Hepatocyte (in vitro differentiated cells): ENCODE measurements at regions not wholly inside any gene's neighbourhood (a gene's known extent, or its start where the extent isn't known, plus 50 kb on each side); places are given as distances from the start of the nearest gene placed in this dataset.

Experiments
- DNase-seq: peaks from one replicate; pipeline ENCODE4 v3.0.0-alpha.2; 2016; ENCODE audit warnings: low spot score
- H2AFZ ChIP-seq: fragments of 200-600 bp; sonication (generic); 2 replicates; pipeline ENCODE4 v1.6.0; 2016; ENCODE audit warnings: antibody characterized with exemption, mild to moderate bottlenecking
- H3K27ac ChIP-seq: fragments of 200-600 bp; sonication (generic); 2 replicates; pipeline ENCODE4 v1.5.1; 2016; ENCODE audit warnings: mild to moderate bottlenecking
- H3K27me3 ChIP-seq: fragments of 200-600 bp; sonication (generic); 2 replicates; pipeline ENCODE4 v1.6.1; 2016
- H3K36me3 ChIP-seq: fragments of 200-600 bp; sonication (generic); replicated peaks from 2 replicates; pipeline ENCODE4 v1.5.1; 2016; ENCODE audit warnings: low read depth; ENCODE audit not compliant: insufficient read depth
- H3K4me1 ChIP-seq: fragments of 200-600 bp; sonication (generic); 2 replicates; pipeline ENCODE4 v1.5.1; 2016; ENCODE audit warnings: mild to moderate bottlenecking, moderate library complexity; ENCODE audit not compliant: insufficient read depth
- H3K4me2 ChIP-seq: fragments of 200-600 bp; sonication (generic); 2 replicates; pipeline ENCODE4 v1.6.0; 2016
- H3K4me3 ChIP-seq: fragments of 200-600 bp; sonication (generic); 2 replicates; pipeline ENCODE4 v1.5.1; 2016; ENCODE audit warnings: mild to moderate bottlenecking
- H3K79me2 ChIP-seq: fragments of 200-600 bp; sonication (generic); 2 replicates; pipeline ENCODE4 v1.6.0; 2017; ENCODE audit warnings: mild to moderate bottlenecking
- H3K9me2 ChIP-seq: fragments of 200-600 bp; sonication (generic); replicated peaks from 2 replicates; pipeline ENCODE4 v1.6.0; 2017; ENCODE audit warnings: mild to moderate bottlenecking; ENCODE audit not compliant: insufficient read depth
- H3K9me3 ChIP-seq: fragments of 200-600 bp; sonication (generic); 2 replicates; pipeline ENCODE4 v1.5.1; 2016; ENCODE audit warnings: low read depth, mild to moderate bottlenecking
- H4K20me1 ChIP-seq: fragments of 200-600 bp; sonication (generic); 2 replicates; pipeline ENCODE4 v1.6.0; 2016; ENCODE audit warnings: mild to moderate bottlenecking; ENCODE audit not compliant: insufficient read depth, poor library complexity, severe bottlenecking
- EZH2 ChIP-seq: fragments of 200-600 bp; sonication (generic); IDR thresholded peaks from 2 replicates; pipeline ENCODE4 v1.6.1; 2016; ENCODE audit warnings: antibody characterized with exemption, mild to moderate bottlenecking, borderline replicate concordance
- EZH2phosphoT487 ChIP-seq: fragments of 200-600 bp; sonication (generic); IDR thresholded peaks from one replicate; pipeline ENCODE4 v1.6.1; 2018; ENCODE audit warnings: antibody characterized with exemption, mild to moderate bottlenecking, low read depth, moderate library complexity; ENCODE audit not compliant: unreplicated experiment, severe bottlenecking
- WGBS: methylation state at CpG from one replicate; pipeline ENCODE4 v1.1.6; 2016; ENCODE audit warnings: low lambda C conversion rate; ENCODE audit errors: missing lambda C conversion rate; 5-methylcytosine and 5-hydroxymethylcytosine counted together
- TF ChIP-seq, protein P1 (sequence below): fragments of 200-600 bp; sonication (generic); IDR thresholded peaks from 2 replicates; pipeline ENCODE4 v1.5.1; 2016; ENCODE audit warnings: antibody characterized with exemption, mild to moderate bottlenecking; ENCODE audit not compliant: poor library complexity

DNA sequence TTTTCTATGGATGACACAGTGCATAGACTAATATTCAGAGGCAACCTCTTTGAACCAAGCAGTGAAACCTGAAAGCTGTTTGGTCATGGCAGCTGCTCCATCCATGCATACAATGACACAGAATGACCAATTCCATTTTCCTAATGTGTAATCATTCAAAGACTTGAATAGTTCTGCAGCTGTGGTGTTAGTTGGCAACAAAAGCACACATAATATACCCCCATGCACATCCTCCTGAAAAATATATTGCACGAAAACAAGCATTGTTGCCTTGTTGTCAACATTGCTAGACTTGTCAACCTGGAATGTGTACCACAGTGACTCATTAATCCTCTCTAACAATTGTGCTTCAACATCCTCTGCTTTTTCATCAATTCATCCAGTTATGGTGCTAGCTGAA lies 71.0 kb upstream of the SEMA6A start:
- Histone ChIP-seq H4K20me1 (no peaks in the 10 kb centered on the region), H3K27ac (no peak overlapping the region)
- 88% methylated on average over 1 of the region's 1 CpG for WGBS

DNA sequence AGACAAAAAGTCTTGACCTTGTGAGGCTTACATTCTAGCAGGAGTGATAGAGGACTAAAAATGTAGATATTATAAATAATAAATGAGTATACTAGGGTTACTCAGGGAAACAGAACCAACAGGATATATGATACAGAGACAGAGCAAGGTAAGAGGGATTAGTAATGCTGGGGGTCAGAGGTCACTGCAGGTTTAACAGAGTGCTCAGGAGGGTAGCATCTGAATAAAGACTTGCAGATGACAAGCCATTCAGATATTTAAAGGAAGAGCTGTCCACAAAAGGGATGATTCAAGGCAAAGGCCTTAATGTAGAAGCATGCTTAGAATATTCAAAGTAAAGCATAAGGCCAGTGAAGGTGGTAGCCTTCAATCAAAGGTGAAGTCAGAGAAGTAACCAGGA lies 65.6 kb upstream of the SEMA6A start:
- H3K27ac ChIP-seq: no peak overlapping the region
- H3K9me2 ChIP-seq: no peaks in the 10 kb centered on the region
- no peak overlapping the region for H3K4me2 ChIP-seq
- H3K9me3 ChIP-seq: no peaks in the 10 kb centered on the region
- H3K79me2 ChIP-seq: no peaks in the 10 kb centered on the region
- no peak for TF ChIP-seq EZH2
- TF ChIP-seq, protein P1, sequence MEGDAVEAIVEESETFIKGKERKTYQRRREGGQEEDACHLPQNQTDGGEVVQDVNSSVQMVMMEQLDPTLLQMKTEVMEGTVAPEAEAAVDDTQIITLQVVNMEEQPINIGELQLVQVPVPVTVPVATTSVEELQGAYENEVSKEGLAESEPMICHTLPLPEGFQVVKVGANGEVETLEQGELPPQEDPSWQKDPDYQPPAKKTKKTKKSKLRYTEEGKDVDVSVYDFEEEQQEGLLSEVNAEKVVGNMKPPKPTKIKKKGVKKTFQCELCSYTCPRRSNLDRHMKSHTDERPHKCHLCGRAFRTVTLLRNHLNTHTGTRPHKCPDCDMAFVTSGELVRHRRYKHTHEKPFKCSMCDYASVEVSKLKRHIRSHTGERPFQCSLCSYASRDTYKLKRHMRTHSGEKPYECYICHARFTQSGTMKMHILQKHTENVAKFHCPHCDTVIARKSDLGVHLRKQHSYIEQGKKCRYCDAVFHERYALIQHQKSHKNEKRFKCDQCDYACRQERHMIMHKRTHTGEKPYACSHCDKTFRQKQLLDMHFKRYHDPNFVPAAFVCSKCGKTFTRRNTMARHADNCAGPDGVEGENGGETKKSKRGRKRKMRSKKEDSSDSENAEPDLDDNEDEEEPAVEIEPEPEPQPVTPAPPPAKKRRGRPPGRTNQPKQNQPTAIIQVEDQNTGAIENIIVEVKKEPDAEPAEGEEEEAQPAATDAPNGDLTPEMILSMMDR: no peak
- TF ChIP-seq EZH2phosphoT487: no peak
- no peak overlapping the region for H3K4me3 ChIP-seq
- no peaks in the 10 kb centered on the region for H3K36me3 ChIP-seq
- no peaks in the 10 kb centered on the region for H3K4me1 ChIP-seq
- DNase-seq: no peak
- no peaks in the 10 kb centered on the region for H3K27me3 ChIP-seq
- no peak overlapping the region for H2AFZ ChIP-seq
- H4K20me1 ChIP-seq: no peaks in the 10 kb centered on the region

More for the DNA sequence above, 71.0 kb upstream of the SEMA6A start:
- Histone ChIP-seq H3K4me1 (no peaks in the 10 kb centered on the region), H2AFZ (no peak overlapping the region), H3K36me3 (no peaks in the 10 kb centered on the region), H3K9me2 (no peaks in the 10 kb centered on the region), H3K27me3 (no peaks in the 10 kb centered on the region), H3K79me2 (no peaks in the 10 kb centered on the region), H3K9me3 (no peaks in the 10 kb centered on the region), H3K4me3 (no peak overlapping the region), H3K4me2 (no peak overlapping the region)
- DNase-seq: no peak
- TF ChIP-seq EZH2phosphoT487: no peak
- TF ChIP-seq, protein P1: no peak
- no peak for TF ChIP-seq EZH2

DNA sequence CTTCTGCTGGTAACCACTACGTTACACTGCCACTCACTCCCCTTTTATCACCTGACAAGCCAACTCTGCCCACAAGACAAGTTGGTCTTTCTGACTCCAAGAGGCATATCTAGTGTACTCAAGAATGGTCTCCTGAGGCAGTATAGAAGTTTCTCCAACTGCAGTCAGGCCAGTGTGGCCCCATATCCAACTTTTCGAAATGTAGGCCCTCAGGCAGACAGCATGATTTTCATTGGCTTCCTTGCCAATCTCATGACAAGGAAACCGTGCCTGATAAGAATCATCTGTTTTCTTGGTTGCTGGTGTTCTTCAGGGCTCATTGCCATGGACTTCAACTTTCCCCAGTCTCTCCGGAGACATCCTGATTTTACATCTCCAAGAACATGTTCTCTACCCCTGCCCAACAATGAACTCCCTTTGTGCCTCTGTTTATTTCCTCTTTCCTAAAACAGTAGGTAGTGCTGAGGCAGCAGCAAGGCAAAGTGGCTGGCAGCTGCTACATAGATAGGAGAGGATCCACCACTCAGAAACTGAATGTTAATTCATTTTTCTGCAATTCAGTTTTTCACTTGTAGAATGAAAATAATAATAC lies 62.6 kb upstream of the SEMA6A start:
- H3K79me2 ChIP-seq: no peaks in the 10 kb centered on the region
- no peaks in the 10 kb centered on the region for H3K4me1 ChIP-seq
- DNase-seq: no peak
- H3K4me3 ChIP-seq: no peak overlapping the region
- H3K4me2 ChIP-seq: no peak overlapping the region
- H3K27me3 ChIP-seq: no peaks in the 10 kb centered on the region
- H4K20me1 ChIP-seq: no peaks in the 10 kb centered on the region
- H3K9me3 ChIP-seq: no peaks in the 10 kb centered on the region
- WGBS: 65% methylated on average over 4 of the region's 4 CpGs
- no peak overlapping the region for H3K27ac ChIP-seq
- no peak for TF ChIP-seq EZH2
- TF ChIP-seq, protein P1: no peak
- no peak for TF ChIP-seq EZH2phosphoT487
- no peaks in the 10 kb centered on the region for H3K9me2 ChIP-seq
- H3K36me3 ChIP-seq: no peaks in the 10 kb centered on the region
- H2AFZ ChIP-seq: no peak overlapping the region

DNA sequence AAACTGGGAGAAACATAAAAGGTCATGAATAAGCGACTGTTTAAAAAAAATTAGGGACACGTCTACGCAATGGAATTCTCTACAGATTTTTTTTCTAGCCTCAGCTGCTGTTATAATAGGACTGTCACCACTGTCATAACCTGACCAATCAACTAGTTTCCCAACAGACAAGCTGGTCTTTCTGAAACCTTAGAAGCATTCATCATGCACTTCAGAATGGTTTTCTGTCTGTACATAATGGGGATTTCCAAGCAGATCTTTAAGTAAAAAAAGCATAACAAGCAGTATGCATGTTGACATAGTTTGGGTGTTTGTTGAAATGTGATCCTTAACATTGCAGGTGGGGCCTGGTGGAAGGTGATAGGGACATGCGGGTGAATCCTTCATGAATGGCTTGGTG lies 58.3 kb upstream of the SEMA6A start:
- no peak overlapping the region for H3K4me2 ChIP-seq
- H3K9me3 ChIP-seq: no peaks in the 10 kb centered on the region
- DNase-seq: no peak
- no peaks in the 10 kb centered on the region for H3K4me1 ChIP-seq
- no peak overlapping the region for H3K27ac ChIP-seq
- no peaks in the 10 kb centered on the region for H3K9me2 ChIP-seq
- no peaks in the 10 kb centered on the region for H3K79me2 ChIP-seq
- no peak overlapping the region for H2AFZ ChIP-seq
- H3K4me3 ChIP-seq: no peak overlapping the region
- TF ChIP-seq EZH2phosphoT487 (no peak), EZH2 (no peak)
- TF ChIP-seq, protein P1: no peak
- no peaks in the 10 kb centered on the region for H4K20me1 ChIP-seq
- H3K36me3 ChIP-seq: no peaks in the 10 kb centered on the region
- H3K27me3 ChIP-seq: no peaks in the 10 kb centered on the region
- WGBS: 91% methylated on average over 4 of the region's 4 CpGs
